Neural cell (in vitro differentiated cells): ENCODE measurements at regions not wholly inside any gene's neighbourhood (a gene's known extent, or its start where the extent isn't known, plus 50 kb on each side); places are given as distances from the start of the nearest gene placed in this dataset.

Experiments
- H2AFZ ChIP-seq: fragments of 200-600, 300-800 bp; sonication (generic), shearing (Covaris generic); 2 replicates; pipeline ENCODE4 v1.6.0; 2014; ENCODE audit warnings: low read depth, mild to moderate bottlenecking, antibody characterized with exemption, low read length, moderate library complexity
- H3F3A ChIP-seq: fragments of 200-600 bp; shearing (Covaris generic); 2 replicates; pipeline ENCODE4 v1.6.1; 2016; ENCODE audit warnings: mild to moderate bottlenecking, moderate library complexity, mixed read lengths, antibody characterized with exemption, low read length; ENCODE audit not compliant: insufficient read depth, poor library complexity, severe bottlenecking
- H3K27ac ChIP-seq: fragments of 200-600, 300-800 bp; sonication (generic), shearing (Covaris generic); 2 replicates; pipeline ENCODE4 v1.5.1; 2014; ENCODE audit warnings: mild to moderate bottlenecking, low read length, moderate library complexity
- H3K27me3 ChIP-seq: fragments of 300-800, 200-600 bp; sonication (generic), shearing (Covaris generic); 2 replicates; pipeline ENCODE4 v1.6.0; 2014; ENCODE audit warnings: mild to moderate bottlenecking, low read depth, low read length, moderate library complexity; ENCODE audit not compliant: insufficient read depth
- H3K36me3 ChIP-seq: fragments of 300-800, 200-600 bp; sonication (generic), shearing (Covaris generic); 2 replicates; pipeline ENCODE4 v1.5.1; 2014; ENCODE audit warnings: mild to moderate bottlenecking, antibody characterized with exemption, low read length, moderate library complexity; ENCODE audit not compliant: insufficient read depth
- H3K4me2 ChIP-seq: fragments of 300-800, 200-600 bp; sonication (generic), shearing (Covaris generic); 2 replicates; pipeline ENCODE4 v1.6.0; 2014; ENCODE audit warnings: mild to moderate bottlenecking, low read length
- H3K4me3 ChIP-seq: fragments of 300-800, 200-600 bp; sonication (generic), shearing (Covaris generic); 2 replicates; pipeline ENCODE4 v1.5.1; 2014; ENCODE audit warnings: mild to moderate bottlenecking, low read length, moderate library complexity
- H3K79me2 ChIP-seq: fragments of 200-600 bp; shearing (Covaris generic); replicated peaks from 2 replicates; pipeline ENCODE4 v1.6.0; 2014; ENCODE audit warnings: mild to moderate bottlenecking, low read length, moderate library complexity; ENCODE audit not compliant: insufficient read depth
- H3K9ac ChIP-seq: fragments of 300-800, 200-600 bp; sonication (generic), shearing (Covaris generic); 2 replicates; pipeline ENCODE4 v1.6.1; 2016; ENCODE audit warnings: mild to moderate bottlenecking, low read length, mixed read lengths
- H3K9me2 ChIP-seq: fragments of 200-600 bp; shearing (Covaris generic); 2 replicates; pipeline ENCODE4 v1.6.1; 2016; ENCODE audit warnings: mild to moderate bottlenecking, low read length, mixed read lengths; ENCODE audit not compliant: insufficient read depth
- H3K9me3 ChIP-seq: fragments of 200-600, 300-800 bp; sonication (generic), shearing (Covaris generic); 2 replicates; pipeline ENCODE4 v1.6.1; 2016; ENCODE audit warnings: mild to moderate bottlenecking, mixed run types, low read length, moderate library complexity, mixed read lengths
- H4K20me1 ChIP-seq: fragments of 200-600 bp; shearing (Covaris generic); 2 replicates; pipeline ENCODE4 v1.6.1; 2016; ENCODE audit warnings: mild to moderate bottlenecking, mixed run types; ENCODE audit not compliant: insufficient read depth
- CTCF ChIP-seq: fragments of 450-650 bp; IDR thresholded peaks from 2 replicates; pipeline ENCODE4 v1.5.1; 2014; ENCODE audit warnings: antibody characterized with exemption, mild to moderate bottlenecking, moderate library complexity; ENCODE audit not compliant: poor library complexity, severe bottlenecking
- EP300 ChIP-seq: fragments of 450-650 bp; conservative IDR thresholded peaks from 2 replicates; pipeline ENCODE4 v1.6.1; 2014; ENCODE audit warnings: antibody characterized with exemption, mild to moderate bottlenecking, moderate library complexity; ENCODE audit not compliant: poor library complexity, severe bottlenecking
- EZH2 ChIP-seq: fragments of 200-600, 300-800 bp; shearing (Covaris generic), sonication (generic); IDR thresholded peaks from 2 replicates; pipeline ENCODE4 v1.6.1; 2014; ENCODE audit warnings: antibody characterized with exemption, low read length, borderline replicate concordance, mild to moderate bottlenecking; ENCODE audit not compliant: insufficient read depth, poor library complexity, severe bottlenecking
- MXI1 ChIP-seq: fragments of 450-650 bp; conservative IDR thresholded peaks from 2 replicates; pipeline ENCODE4 v1.6.1; 2014; ENCODE audit warnings: antibody characterized with exemption, mild to moderate bottlenecking; ENCODE audit not compliant: poor library complexity, severe bottlenecking
- POLR2AphosphoS5 ChIP-seq: IDR thresholded peaks from 2 replicates; pipeline ENCODE4 v1.6.1; 2012
- RAD21 ChIP-seq: fragments of 450-650 bp; conservative IDR thresholded peaks from 2 replicates; pipeline ENCODE4 v1.6.1; 2014; ENCODE audit warnings: antibody characterized with exemption, mild to moderate bottlenecking, moderate library complexity
- REST ChIP-seq: IDR thresholded peaks from 2 replicates; pipeline ENCODE4 v1.6.1; 2012; ENCODE audit warnings: borderline replicate concordance
- SMC3 ChIP-seq: fragments of 450-650 bp; conservative IDR thresholded peaks from 2 replicates; pipeline ENCODE4 v1.6.1; 2014; ENCODE audit warnings: antibody characterized with exemption, mild to moderate bottlenecking, moderate library complexity; ENCODE audit not compliant: poor library complexity
- TAF1 ChIP-seq: IDR thresholded peaks from 2 replicates; pipeline ENCODE4 v1.6.1; 2012; ENCODE audit warnings: low read depth

- H3K27ac ChIP-seq = no peak overlapping the region
- H3K79me2 ChIP-seq = no peaks in the 10 kb centered on the region
- H4K20me1 ChIP-seq = no peaks in the 10 kb centered on the region
- no peak overlapping the region for H3K4me3 ChIP-seq
- no peaks in the 10 kb centered on the region for H3F3A ChIP-seq
- H2AFZ ChIP-seq = no peak overlapping the region
- H3K36me3 ChIP-seq = no peaks in the 10 kb centered on the region
- TF ChIP-seq EP300 (no peak), REST (no peak), SMC3 (no peak), CTCF (no peak), RAD21 (no peak), EZH2 (no peak), MXI1 (no peak), TAF1 (no peak), POLR2AphosphoS5 (no peak)
- H3K9ac ChIP-seq = no peak overlapping the region
- no peaks in the 10 kb centered on the region for H3K27me3 ChIP-seq
- H3K4me2 ChIP-seq = no peak overlapping the region
- no peaks in the 10 kb centered on the region for H3K9me2 ChIP-seq
- peaks cover 4% of the 10 kb centered on the region for H3K9me3 ChIP-seq
Observed at GRCh38 chr11:44387825-44388224, 77.9 kb upstream of the ALX4 start.

- Histone ChIP-seq H3K4me2 (no peak overlapping the region), H3K27ac (no peak overlapping the region)
Observed at GRCh38 chr11:44388828-44389657, 79.1 kb upstream of the ALX4 start.

More at GRCh38 chr11:44388828-44389657, 79.1 kb upstream of the ALX4 start:
- Histone ChIP-seq H3K36me3 (no peaks in the 10 kb centered on the region), H3K9me3 (peaks cover 4% of the 10 kb centered on the region), H3F3A (no peaks in the 10 kb centered on the region), H2AFZ (no peak overlapping the region), H3K79me2 (no peaks in the 10 kb centered on the region), H4K20me1 (no peaks in the 10 kb centered on the region), H3K9me2 (no peaks in the 10 kb centered on the region), H3K4me3 (no peak overlapping the region), H3K27me3 (no peaks in the 10 kb centered on the region), H3K9ac (no peak overlapping the region)
- TF ChIP-seq TAF1 (no peak), SMC3 (no peak), EZH2 (no peak), RAD21 (no peak), CTCF (no peak), REST (no peak), MXI1 (no peak), EP300 (no peak), POLR2AphosphoS5 (no peak)
